ENCODE measurements at regions not wholly inside any gene's neighbourhood (a gene's known extent, or its start where the extent isn't known, plus 50 kb on each side); places are given as distances from the start of the nearest gene placed in this dataset.
"Not testable (repeated sequence)": the region's sequence is repeated elsewhere in the genome, so short reads cannot be mapped to it uniquely, and the experiment has no call there.

DNA sequence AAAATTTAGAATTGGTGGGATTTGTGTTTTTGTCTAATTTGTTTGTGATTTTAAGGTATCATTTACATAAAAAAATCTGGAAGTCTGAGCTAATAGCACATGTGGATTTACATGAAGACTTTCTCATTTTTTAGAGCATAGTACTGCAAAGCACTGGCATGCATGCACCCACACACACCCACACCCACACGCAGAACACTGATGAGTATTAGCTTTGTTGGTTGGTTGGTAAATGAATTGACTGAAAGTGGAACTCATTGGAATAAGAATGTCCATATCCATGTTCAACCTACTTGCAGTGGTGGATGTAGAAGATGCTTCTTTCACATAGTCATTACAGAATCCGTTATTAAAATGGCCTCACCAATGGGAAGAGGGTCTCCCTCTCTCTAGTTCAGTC is 475.8 kb downstream of the PLCL1 start:
- no peak for DNase-seq

- DNase-seq, result no peak
Measured at GRCh38 chr2:198279026-198279425, 474.6 kb downstream of the PLCL1 start.

DNA sequence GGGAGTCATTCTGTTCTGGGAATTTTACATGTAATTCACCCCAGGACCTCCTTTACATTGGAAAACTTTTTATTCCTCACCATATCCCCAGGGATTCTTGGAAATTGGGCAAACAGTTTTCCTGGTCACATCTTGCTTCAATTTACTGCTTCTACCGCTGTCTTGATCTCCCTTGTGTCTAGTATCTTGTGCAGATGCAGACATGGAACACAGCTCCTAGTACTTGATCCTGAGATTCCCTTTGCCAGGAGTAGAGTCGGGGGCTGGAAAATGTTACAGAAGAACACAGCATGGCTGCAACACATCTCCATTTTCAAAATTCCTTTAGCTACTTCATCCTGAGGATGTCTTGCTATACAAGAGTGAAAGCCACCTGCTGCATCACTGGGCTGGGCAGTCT is 472.8 kb downstream of the PLCL1 start:
- DNase-seq, result no peak

- DNase-seq, result no peak
Measured at GRCh38 chr2:198273660-198274059, 469.3 kb downstream of the PLCL1 start.

DNA sequence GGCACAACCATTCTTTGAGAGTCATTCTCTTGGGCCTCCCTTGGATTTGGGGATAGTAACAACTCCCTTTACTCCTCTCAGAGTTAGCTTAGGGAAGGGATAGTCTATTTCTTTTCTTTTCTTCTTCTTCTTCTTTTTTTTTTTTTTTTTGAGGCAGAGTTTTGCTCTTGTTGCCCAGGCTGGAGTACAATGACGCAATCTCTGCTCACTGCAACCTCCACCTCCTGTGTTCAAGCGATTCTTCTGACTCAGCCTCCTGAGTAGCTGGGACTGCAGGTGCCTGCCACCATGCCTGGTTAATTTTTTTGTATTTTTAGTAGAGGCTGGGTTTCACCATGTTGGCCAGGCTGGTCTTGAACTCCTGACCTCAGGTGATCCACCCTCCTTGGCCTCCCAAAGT is 465.8 kb downstream of the PLCL1 start:
- not testable (repeated sequence) for DNase-seq

DNA sequence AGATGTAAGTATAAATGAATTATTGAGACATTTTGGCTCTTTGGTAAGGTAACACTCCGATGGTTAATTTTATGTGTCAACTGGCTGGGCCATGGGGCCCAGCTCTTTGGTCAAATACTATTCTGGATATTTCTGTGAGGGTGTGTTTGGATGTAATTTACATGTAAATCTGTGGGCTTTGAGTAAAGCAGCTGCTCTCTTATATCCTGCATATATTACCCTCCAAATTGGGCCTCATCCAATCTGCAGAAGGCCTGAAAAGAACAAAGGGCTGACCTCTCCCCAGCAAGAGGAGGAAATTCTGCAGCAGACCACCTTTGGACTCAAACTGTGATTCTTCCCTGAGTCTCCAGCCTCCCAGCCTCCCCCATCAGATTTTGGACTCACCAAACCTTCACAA is 464.1 kb downstream of the PLCL1 start:
- no peak for DNase-seq

GRCh38 chr2:198259496-198259895 is 455.1 kb downstream of the PLCL1 start:
- DNase-seq, result no peak

DNA sequence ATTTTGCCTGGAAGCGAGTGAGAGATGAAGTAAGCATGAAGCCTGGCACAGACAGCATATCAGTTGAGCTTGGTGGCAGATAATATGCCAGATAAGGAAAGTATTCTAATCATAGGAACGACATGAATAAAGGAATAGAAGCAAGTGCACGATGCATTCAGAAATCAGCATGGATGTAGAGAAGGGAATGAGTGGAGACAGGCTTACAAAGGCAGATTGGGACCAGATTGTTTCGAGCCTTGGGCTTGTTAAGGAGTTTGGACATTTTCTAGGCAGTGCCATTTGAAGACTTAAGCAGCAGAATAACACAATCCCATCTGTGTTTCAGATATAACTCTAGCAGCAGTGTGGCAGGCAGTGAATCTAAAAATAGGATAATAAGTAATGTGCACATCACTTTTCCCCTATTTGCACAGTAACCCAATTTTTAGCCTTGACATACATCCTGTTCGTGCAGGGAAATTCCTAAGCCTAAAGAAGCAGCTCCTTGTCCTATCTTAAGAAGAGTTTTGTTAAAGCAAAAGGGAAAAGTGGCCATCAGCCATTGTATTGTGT is 450.2 kb downstream of the PLCL1 start:
- DNase-seq, result no peak

DNA sequence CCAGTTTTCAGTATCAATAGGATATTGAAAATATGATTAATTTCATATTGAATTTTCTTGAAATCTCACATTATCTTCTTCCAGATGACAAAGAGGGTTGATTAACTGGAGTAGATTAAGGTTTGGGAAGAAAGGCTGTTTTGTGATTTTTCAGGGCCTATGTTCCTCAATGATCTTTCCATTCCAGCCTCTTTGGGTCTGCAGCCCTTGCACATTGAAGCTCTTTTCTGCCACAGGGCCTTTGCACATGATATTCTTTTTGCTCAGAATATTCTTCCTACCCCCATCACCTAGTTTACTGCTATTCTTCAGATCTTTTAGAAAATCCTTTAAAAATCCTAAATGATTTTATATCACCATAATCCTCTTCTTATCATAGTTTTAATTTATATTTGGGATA is 449.6 kb downstream of the PLCL1 start:
- no peak for DNase-seq

DNA sequence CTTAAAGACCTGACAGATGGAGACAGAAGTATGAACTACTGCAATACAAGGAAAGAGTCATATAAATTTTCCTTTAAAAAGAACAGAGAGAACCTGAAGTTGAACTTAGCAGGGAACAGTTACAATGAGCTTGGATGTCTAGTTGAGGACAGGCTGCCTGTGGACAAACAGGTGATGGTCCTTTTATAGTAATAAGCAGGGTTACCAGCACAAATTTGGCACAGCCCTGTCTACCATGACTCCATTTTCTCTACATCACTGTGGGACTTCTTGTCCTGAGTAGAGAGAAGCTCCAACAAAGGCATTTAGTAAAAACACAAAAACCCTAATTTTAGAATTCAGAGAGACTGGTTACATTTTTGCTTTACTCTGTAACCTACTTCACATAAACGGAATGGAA is 448.1 kb downstream of the PLCL1 start:
- no peak for DNase-seq

- DNase-seq, result no peak
Measured at GRCh38 chr2:198242093-198242492, 437.7 kb downstream of the PLCL1 start.

DNA sequence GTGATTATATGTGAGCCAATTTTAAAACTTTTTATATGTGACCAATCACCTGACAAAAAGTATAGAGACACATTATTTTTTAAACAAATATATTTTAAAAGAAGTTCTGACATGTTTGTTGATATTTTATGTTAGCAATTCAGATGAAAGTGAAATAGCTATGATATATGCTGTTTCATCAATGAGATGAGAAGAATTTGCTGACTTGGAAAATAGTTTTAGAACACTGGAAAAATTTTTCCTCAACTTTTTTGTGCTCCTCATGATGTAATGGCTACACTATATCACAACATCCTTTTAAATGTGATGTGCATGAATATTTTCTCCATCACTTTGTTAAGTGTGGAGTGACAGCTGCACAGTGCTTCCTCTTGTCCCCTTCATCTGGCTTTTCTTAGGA is 434.0 kb downstream of the PLCL1 start:
- no peak for DNase-seq

DNA sequence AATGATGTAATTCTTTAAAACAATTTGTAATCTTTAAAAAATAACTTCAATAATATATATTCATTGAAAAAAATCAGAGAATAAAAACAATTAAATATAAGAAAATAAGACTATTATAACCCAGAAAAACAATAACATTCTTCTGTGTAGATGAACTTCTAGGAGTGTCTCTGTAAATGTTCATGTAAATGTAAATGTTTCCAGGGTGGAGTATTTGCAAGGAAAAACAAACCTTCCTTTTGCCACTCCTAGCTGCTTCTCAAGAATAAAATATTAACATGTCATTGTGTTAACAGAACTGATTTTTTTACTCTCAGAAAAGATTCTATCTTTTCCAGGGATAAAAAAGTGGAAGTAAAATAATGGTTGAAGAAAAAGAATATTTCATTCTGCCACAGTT is 431.9 kb downstream of the PLCL1 start:
- no peak for DNase-seq

DNA sequence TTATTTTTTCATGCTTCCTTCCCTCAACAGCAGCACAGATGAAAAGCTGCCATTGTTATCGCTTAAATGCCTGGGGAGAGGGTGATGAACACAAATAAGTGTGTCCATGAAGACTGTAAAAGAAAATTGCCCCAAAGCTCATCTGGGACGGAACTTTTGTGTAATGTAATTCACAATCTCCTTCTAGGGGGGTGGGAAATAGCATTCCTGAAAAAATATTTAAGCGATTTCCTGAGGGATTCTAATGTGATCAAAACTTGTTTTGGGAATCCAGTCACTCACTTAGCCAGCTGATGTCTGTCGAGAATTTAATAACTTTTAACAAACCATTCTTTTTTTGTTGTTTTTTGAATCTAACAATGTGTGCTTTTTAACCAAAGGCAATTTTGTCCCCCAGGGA is 427.9 kb downstream of the PLCL1 start:
- DNase-seq, result no peak

GRCh38 chr2:198231562-198231961 is 427.2 kb downstream of the PLCL1 start:
- DNase-seq, result no peak

DNA sequence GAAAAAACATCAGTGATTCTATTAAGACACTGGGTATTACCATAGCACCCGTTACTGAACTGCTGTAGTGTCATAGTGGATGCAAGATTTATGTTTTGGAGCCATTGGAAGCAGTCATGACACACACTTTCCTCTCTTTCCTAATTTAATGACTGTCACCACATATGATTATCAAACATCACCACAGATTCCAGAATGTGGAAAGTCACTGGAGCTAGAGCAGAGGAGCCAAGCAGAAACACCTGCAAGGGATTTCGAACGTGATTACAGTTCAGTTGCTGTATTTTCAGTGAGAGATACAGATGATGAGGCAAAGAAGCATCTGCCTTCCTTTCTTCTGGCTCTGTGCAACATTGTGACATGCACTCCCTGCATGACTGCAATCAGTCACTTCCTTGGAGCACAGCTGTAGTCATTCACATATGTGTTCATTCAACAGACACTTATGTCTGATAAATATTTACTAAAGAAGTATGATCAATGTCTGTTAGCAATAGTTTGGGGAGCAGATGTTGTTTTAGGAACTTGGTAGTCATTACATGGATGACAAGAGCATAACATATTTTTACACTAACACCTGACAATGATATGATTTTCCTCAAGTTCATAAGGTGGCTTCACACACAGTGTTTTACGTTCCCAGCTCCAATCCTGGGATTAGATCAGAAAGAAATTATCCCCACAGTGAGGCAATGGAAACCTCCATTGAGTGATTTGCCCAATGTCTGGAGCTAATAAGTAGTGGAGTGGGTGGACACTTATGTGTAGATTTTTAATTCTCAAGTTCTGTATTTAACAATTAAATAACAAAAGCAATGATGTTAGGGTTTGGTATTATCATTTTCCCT is 416.6 kb downstream of the PLCL1 start:
- no peak for DNase-seq

- peak; percentile 44 for DNase-seq
Measured at GRCh38 chr2:198219292-198219691, 414.9 kb downstream of the PLCL1 start.

- peak; percentile 86 for DNase-seq
Measured at GRCh38 chr2:198214114-198214596, 409.8 kb downstream of the PLCL1 start.

DNA sequence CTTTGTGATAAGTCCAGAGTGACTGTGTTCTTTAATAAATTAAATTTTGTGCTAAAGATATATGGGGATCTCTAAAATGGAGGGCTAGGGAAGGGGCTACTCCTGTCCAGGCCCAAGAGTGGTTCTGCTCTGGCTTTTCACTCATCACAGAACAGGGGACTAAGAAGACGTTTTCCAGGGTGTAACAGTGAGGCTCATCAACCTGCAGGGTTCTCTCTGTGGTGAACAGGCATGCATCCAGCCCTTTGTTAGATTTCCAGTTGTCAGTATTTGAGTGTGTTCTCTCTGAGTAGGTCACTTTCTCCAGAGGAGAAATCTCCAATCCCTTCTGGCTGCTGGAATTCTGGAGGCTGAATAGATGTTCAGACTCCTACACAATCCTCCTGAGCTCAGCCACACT is 408.9 kb downstream of the PLCL1 start:
- peak; percentile 60 for DNase-seq

- no peak for DNase-seq
Measured at GRCh38 chr2:198211706-198212105, 407.3 kb downstream of the PLCL1 start.

GRCh38 chr2:198203336-198204069 is 399.1 kb downstream of the PLCL1 start:
- peak; percentile 34 for DNase-seq
